ENCODE measurements at regions not wholly inside any gene's neighbourhood (a gene's known extent, or its start where the extent isn't known, plus 50 kb on each side); places are given as distances from the start of the nearest gene placed in this dataset.

DNA sequence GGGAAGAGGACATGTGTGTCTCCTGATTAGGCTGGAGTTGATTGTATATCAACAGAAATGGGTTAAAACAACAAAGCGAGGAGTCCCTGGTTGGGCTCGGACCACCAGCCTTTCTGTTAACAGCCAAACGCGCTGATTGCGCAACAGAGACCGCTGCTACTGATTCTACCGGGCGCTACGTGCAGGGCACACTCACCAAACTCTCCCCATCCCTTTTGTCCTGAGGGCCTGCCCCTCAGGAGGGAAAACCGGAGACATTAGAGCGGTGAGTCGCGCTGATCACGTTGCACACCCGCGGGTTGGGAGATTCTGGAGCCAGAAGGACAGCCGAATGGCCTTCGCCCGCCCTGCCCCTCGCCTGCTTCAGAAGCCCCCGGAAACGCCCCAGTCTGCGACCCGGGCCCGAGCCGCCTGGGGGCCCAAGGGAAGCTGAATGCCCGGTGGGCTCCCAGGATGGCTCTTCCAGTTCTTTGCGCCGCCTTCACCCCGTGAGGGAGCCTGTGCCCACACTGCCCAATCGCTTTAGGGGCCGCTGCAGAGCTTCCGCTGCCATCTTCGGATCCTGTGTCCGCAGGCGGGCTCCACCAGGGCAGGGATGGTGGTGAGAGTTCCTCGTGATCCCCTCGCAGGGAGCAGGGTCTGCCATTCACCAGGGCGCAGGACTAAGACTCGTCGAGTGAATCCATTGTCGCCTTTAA is 165.4 kb upstream of the NBPF11 start:
- H3K4ac ChIP-seq (ENCODE audit: low read depth, low read length), result no peak overlapping the region
- no peak for TF ChIP-seq CHD1 (IDR thresholded peaks at IDR 0.05; ENCODE audit: low read depth, low read length)
- peak; percentile 89 for TF ChIP-seq CEBPB (IDR thresholded peaks at IDR 0.05; ENCODE audit: low read depth, low read length)
- no peak overlapping the region for H2AK9ac ChIP-seq (replicated peaks; ENCODE audit: low read depth, low read length, poor library complexity)
- DNase-seq, result no peak
- H3K9me3 ChIP-seq (ENCODE audit: control insufficient read depth, insufficient read depth, low read length), result no peaks in the 10 kb centered on the region; the same call in 1 of the 2 replicates
- intact Hi-C loops (cut with micrococcal nuclease), result no loop called here
- in situ Hi-C loops (cut with MboI; ENCODE audit: low sequenced_read_pairs), result no loop called here
- ChIA-PET CTCF (no interaction called here), POLR2A (ENCODE audit: unreplicated experiment) (no interaction called here)
- no peaks in the 10 kb centered on the region for H3K9me1 ChIP-seq (ENCODE audit: insufficient read depth, low read length)
- no peak overlapping the region for H2BK5ac ChIP-seq (ENCODE audit: low read depth, low read length, poor library complexity, severe bottlenecking)
- H2BK20ac ChIP-seq (ENCODE audit: low read depth, low read length), result no peak overlapping the region
- no peak overlapping the region for H3K14ac ChIP-seq (replicated peaks; ENCODE audit: low read depth, low read length)
- H3K4me3 ChIP-seq (ENCODE audit: insufficient read depth, low read depth, low read length), result no peak overlapping the region
- no TSS peak for BruUV-seq (replicated peaks)
- no peak overlapping the region for H4K8ac ChIP-seq (ENCODE audit: low read depth in 2 of 2, low read length in 2 of 2)
- H3K79me1 ChIP-seq (ENCODE audit: low read depth in 1 of 2, low read length in 2 of 2), result no peaks in the 10 kb centered on the region
- H4K91ac ChIP-seq (ENCODE audit: insufficient read depth, low read depth, low read length), result no peak overlapping the region
- no peak overlapping the region for H4K5ac ChIP-seq (ENCODE audit: low read depth, low read length)
- WGBS, 2 experiments (ENCODE audit: extremely low coverage in 2 of 2, insufficient read length in 1 of 2), result 41% methylated on average over 21 of the region's 42 CpGs; no CpG with 5 or more reads in 1 of the 2 experiments
- H3K56ac ChIP-seq (ENCODE audit: extremely low read depth, insufficient read depth, low read length), result no peak overlapping the region
- no peaks in the 10 kb centered on the region for H3K4me1 ChIP-seq (ENCODE audit: control insufficient read depth, insufficient read depth, low read length)
- no peak overlapping the region for H2BK15ac ChIP-seq (ENCODE audit: low read depth, low read length)
- H3K9ac ChIP-seq (ENCODE audit: low read depth, low read length), result no peak overlapping the region
- H2BK120ac ChIP-seq (ENCODE audit: low read depth, low read length), result no peak overlapping the region
- no peaks in the 10 kb centered on the region for H3K36me3 ChIP-seq (ENCODE audit: control insufficient read depth, insufficient read depth, low read length)
- peaks cover 25% of the 10 kb centered on the region for H3K27me3 ChIP-seq (ENCODE audit: control insufficient read depth, insufficient read depth, low read length)
- dilution Hi-C loops (cut with HindIII; ENCODE audit: low sequenced_read_pairs, unreplicated experiment), result no loop called here
- no peak overlapping the region for H3K18ac ChIP-seq (ENCODE audit: low read depth, low read length)
- H2AFZ ChIP-seq (replicated peaks; ENCODE audit: low read length, poor library complexity), result no peak overlapping the region
- H4K20me1 ChIP-seq (ENCODE audit: insufficient read depth, low read length), result no peaks in the 10 kb centered on the region
- ATAC-seq (ENCODE audit: low read depth), result no peak
- no peak overlapping the region for H3K23ac ChIP-seq (ENCODE audit: low read depth, low read length)
- H3K27ac ChIP-seq (ENCODE audit: insufficient read depth, low read length), result no peak overlapping the region
- H2AK5ac ChIP-seq (ENCODE audit: low read depth, low read length), result no peak overlapping the region
- H3K4me2 ChIP-seq (ENCODE audit: low read depth, low read length), result no peak overlapping the region

Measured in IMR-90 (cell line).